ENCODE measurements at regions not wholly inside any gene's neighbourhood (a gene's known extent, or its start where the extent isn't known, plus 50 kb on each side); places are given as distances from the start of the nearest gene placed in this dataset.

DNA sequence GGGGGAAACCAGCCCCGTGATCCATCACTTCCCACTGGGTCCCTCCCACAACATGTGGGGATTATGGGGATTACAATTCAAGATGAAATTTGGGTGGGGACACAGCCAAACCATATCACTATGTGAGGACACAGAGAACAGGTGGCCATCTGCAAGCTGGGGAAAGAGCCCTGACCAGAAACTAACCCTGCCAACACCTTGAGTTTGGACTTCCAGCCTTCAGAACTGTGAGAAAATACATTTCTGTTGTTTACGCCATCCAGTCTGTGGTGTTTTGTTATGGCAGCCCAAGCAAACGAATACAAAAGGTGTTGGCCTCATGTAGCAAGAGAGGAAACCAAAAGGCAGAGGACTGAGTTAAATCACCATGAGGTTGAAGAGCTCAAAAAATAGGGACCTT, 169.9 kb upstream of the TENM3 start:
- no peak overlapping the region for H3K9ac ChIP-seq (ENCODE audit: low read depth, low read length)
- peaks cover 9% of the 10 kb centered on the region; the same call in 1 of the 2 replicates for H3K9me3 ChIP-seq (ENCODE audit: control insufficient read depth, insufficient read depth, low read length)
- H3K4me3 ChIP-seq (ENCODE audit: low read depth, low read length), result no peak overlapping the region
- no peaks in the 10 kb centered on the region for H3K36me3 ChIP-seq (ENCODE audit: control insufficient read depth, insufficient read depth, low read length)
- H3K27ac ChIP-seq (ENCODE audit: low read depth, low read length), result no peak overlapping the region
- H3K27me3 ChIP-seq (ENCODE audit: control insufficient read depth, insufficient read depth, low read length), result no peaks in the 10 kb centered on the region
- H3K4me1 ChIP-seq (ENCODE audit: control insufficient read depth, insufficient read depth, low read length), result peaks cover 10% of the 10 kb centered on the region

DNA sequence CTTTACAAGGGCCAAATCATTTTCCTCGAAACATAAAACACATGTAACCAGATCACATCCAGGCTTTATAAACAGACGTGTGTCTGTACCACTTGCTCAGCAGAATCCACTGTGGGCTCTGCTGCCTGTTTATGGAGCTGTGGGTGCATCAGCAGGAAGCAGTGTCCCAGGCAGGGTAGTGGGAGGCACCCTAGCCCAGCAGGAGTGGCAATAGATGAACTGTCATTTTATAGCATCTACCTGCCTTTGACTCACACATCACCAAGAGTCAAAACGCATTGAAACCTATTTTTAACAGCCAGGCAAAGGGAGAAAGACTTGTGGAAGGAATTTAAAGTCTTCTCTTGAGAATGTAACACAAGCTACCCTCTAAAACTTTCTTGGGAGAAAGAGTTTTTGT, 169.1 kb upstream of the TENM3 start:
- no peaks in the 10 kb centered on the region for H3K27me3 ChIP-seq (ENCODE audit: control insufficient read depth, insufficient read depth, low read length)
- no peaks in the 10 kb centered on the region for H3K36me3 ChIP-seq (ENCODE audit: control insufficient read depth, insufficient read depth, low read length)
- no peak overlapping the region for H3K4me3 ChIP-seq (ENCODE audit: low read depth, low read length)
- peaks cover 9% of the 10 kb centered on the region; the same call in 1 of the 2 replicates for H3K4me1 ChIP-seq (ENCODE audit: control insufficient read depth, insufficient read depth, low read length)
- H3K27ac ChIP-seq (ENCODE audit: low read depth, low read length), result no peak overlapping the region
- no peak overlapping the region for H3K9ac ChIP-seq (ENCODE audit: low read depth, low read length)
- peaks cover 9% of the 10 kb centered on the region; the same call in 1 of the 2 replicates for H3K9me3 ChIP-seq (ENCODE audit: control insufficient read depth, insufficient read depth, low read length)

DNA sequence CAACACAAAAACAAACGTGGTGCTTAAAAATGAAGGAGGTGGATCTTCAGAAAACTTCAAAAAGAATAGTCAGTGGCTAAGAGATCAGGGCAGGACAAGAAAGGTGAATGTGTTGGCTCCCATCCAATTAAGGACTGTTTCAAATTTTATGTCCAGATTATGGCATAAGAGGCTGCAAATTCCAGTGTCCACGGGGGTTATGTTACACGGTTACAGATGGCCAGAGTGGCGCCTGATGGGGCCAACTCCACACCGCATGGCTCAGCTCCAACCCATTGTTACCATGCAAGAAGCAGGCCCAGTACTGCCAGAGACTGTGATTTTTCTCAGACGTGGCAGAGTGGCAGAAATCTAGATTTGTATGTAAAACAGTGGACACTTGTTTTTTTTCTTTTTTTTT, 168.4 kb upstream of the TENM3 start:
- H3K4me3 ChIP-seq (ENCODE audit: low read depth, low read length), result no peak overlapping the region
- no peaks in the 10 kb centered on the region for H3K27me3 ChIP-seq (ENCODE audit: control insufficient read depth, insufficient read depth, low read length)
- H3K9ac ChIP-seq (ENCODE audit: low read depth, low read length), result no peak overlapping the region
- peaks cover 9% of the 10 kb centered on the region; the same call in 1 of the 2 replicates for H3K9me3 ChIP-seq (ENCODE audit: control insufficient read depth, insufficient read depth, low read length)
- no peak overlapping the region for H3K27ac ChIP-seq (ENCODE audit: low read depth, low read length)
- H3K36me3 ChIP-seq (ENCODE audit: control insufficient read depth, insufficient read depth, low read length), result no peaks in the 10 kb centered on the region
- peaks cover 3% of the 10 kb centered on the region; the same call in 1 of the 2 replicates for H3K4me1 ChIP-seq (ENCODE audit: control insufficient read depth, insufficient read depth, low read length)

DNA sequence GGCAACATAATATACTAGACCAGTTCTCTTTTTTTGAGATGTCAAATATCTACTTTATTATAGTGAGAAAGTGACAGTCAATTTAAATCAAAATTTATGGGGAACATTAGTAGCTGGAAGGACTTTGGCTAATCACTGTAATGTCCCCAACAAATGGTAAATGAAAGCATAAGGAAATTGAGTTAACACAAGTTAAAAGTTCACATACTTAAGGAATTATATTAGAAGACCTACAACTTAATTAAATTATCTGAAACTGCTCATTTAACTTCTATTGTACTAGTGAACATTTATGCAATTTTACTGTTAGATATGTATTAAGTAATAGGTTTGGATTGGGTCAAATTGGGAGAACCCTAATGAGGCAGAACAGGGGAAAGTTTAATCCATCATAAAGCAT, 160.3 kb upstream of the TENM3 start:
- H3K9me3 ChIP-seq (ENCODE audit: control insufficient read depth, insufficient read depth, low read length), result no peaks in the 10 kb centered on the region
- H3K9ac ChIP-seq (ENCODE audit: low read depth, low read length), result no peak overlapping the region; the same call in 1 of the 2 replicates
- H3K4me3 ChIP-seq (ENCODE audit: low read depth, low read length), result peak overlapping the region; percentile 65; the same call in 1 of the 2 replicates
- no peaks in the 10 kb centered on the region for H3K27me3 ChIP-seq (ENCODE audit: control insufficient read depth, insufficient read depth, low read length)
- peaks cover 53% of the 10 kb centered on the region for H3K4me1 ChIP-seq (ENCODE audit: control insufficient read depth, insufficient read depth, low read length)
- H3K36me3 ChIP-seq (ENCODE audit: control insufficient read depth, insufficient read depth, low read length), result no peaks in the 10 kb centered on the region
- peak overlapping the region; percentile 97 for H3K27ac ChIP-seq (ENCODE audit: low read depth, low read length)

- H3K9me3 ChIP-seq (ENCODE audit: control insufficient read depth, insufficient read depth, low read length), result no peaks in the 10 kb centered on the region
- peak overlapping the region; percentile 79; the same call in 1 of the 2 replicates for H3K9ac ChIP-seq (ENCODE audit: low read depth, low read length)
- peak overlapping the region; percentile 97 for H3K27ac ChIP-seq (ENCODE audit: low read depth, low read length)
- no peaks in the 10 kb centered on the region for H3K36me3 ChIP-seq (ENCODE audit: control insufficient read depth, insufficient read depth, low read length)
- H3K4me1 ChIP-seq (ENCODE audit: control insufficient read depth, insufficient read depth, low read length), result peaks cover 53% of the 10 kb centered on the region
- no peaks in the 10 kb centered on the region for H3K27me3 ChIP-seq (ENCODE audit: control insufficient read depth, insufficient read depth, low read length)
- H3K4me3 ChIP-seq (ENCODE audit: low read depth, low read length), result peak overlapping the region; percentile 65
These were observed 159.4 kb upstream of the TENM3 start for GRCh38 chr4:182083671-182084410.

GRCh38 chr4:182085051-182085480, 158.1 kb upstream of the TENM3 start:
- Histone ChIP-seq H3K9ac (ENCODE audit: low read depth, low read length) (peak overlapping the region; percentile 79), H3K9me3 (ENCODE audit: control insufficient read depth, insufficient read depth, low read length) (no peaks in the 10 kb centered on the region), H3K4me1 (ENCODE audit: control insufficient read depth, insufficient read depth, low read length) (peaks cover 62% of the 10 kb centered on the region), H3K27ac (ENCODE audit: low read depth, low read length) (peak overlapping the region; percentile 97), H3K27me3 (ENCODE audit: control insufficient read depth, insufficient read depth, low read length) (no peaks in the 10 kb centered on the region), H3K36me3 (ENCODE audit: control insufficient read depth, insufficient read depth, low read length) (no peaks in the 10 kb centered on the region), H3K4me3 (ENCODE audit: low read depth, low read length) (peak overlapping the region; percentile 65)

DNA sequence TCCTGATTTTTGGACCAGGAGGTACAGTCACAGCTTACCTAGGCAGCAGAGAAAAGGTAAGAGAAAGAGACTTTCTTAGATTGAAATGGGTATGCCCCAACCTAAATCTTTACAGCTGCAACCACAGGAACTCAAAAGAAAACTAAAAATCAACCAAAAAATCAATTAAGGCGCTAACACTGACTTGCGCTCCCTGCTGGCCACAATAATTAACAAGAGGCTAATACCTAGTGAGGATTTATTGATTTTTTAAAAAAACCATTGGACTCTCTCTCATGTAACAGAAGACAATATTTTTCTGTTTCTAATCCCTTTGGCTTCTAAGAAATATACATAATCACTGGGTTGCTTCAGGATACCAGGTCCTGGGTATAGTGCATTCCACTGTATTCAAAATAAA, 153.9 kb upstream of the TENM3 start:
- Histone ChIP-seq H3K27ac (ENCODE audit: low read depth, low read length) (no peak overlapping the region), H3K9me3 (ENCODE audit: control insufficient read depth, insufficient read depth, low read length) (no peaks in the 10 kb centered on the region)

GRCh38 chr4:182090186-182090585, 153.0 kb upstream of the TENM3 start:
- Histone ChIP-seq H3K4me1 (ENCODE audit: control insufficient read depth, insufficient read depth, low read length) (peaks cover 35% of the 10 kb centered on the region), H3K9ac (ENCODE audit: low read depth, low read length) (no peak overlapping the region), H3K9me3 (ENCODE audit: control insufficient read depth, insufficient read depth, low read length) (no peaks in the 10 kb centered on the region), H3K27me3 (ENCODE audit: control insufficient read depth, insufficient read depth, low read length) (no peaks in the 10 kb centered on the region), H3K4me3 (ENCODE audit: low read depth, low read length) (no peak overlapping the region), H3K36me3 (ENCODE audit: control insufficient read depth, insufficient read depth, low read length) (no peaks in the 10 kb centered on the region), H3K27ac (ENCODE audit: low read depth, low read length) (no peak overlapping the region)

More for the DNA sequence above, 153.9 kb upstream of the TENM3 start:
- Histone ChIP-seq H3K27me3 (ENCODE audit: control insufficient read depth, insufficient read depth, low read length) (no peaks in the 10 kb centered on the region), H3K4me1 (ENCODE audit: control insufficient read depth, insufficient read depth, low read length) (peaks cover 44% of the 10 kb centered on the region), H3K4me3 (ENCODE audit: low read depth, low read length) (no peak overlapping the region), H3K9ac (ENCODE audit: low read depth, low read length) (no peak overlapping the region), H3K36me3 (ENCODE audit: control insufficient read depth, insufficient read depth, low read length) (no peaks in the 10 kb centered on the region)

- Histone ChIP-seq H3K27ac (ENCODE audit: low read depth, low read length) (no peak overlapping the region), H3K36me3 (ENCODE audit: control insufficient read depth, insufficient read depth, low read length) (no peaks in the 10 kb centered on the region), H3K27me3 (ENCODE audit: control insufficient read depth, insufficient read depth, low read length) (no peaks in the 10 kb centered on the region), H3K4me3 (ENCODE audit: low read depth, low read length) (no peak overlapping the region), H3K9ac (ENCODE audit: low read depth, low read length) (no peak overlapping the region), H3K4me1 (ENCODE audit: control insufficient read depth, insufficient read depth, low read length) (peaks cover 26% of the 10 kb centered on the region), H3K9me3 (ENCODE audit: control insufficient read depth, insufficient read depth, low read length) (no peaks in the 10 kb centered on the region)
These were observed 152.1 kb upstream of the TENM3 start for GRCh38 chr4:182091128-182091527.

- H3K4me3 ChIP-seq (ENCODE audit: low read depth, low read length), result no peak overlapping the region
- H3K4me1 ChIP-seq (ENCODE audit: control insufficient read depth, insufficient read depth, low read length), result peaks cover 11% of the 10 kb centered on the region; the same call in 1 of the 2 replicates
- no peaks in the 10 kb centered on the region for H3K9me3 ChIP-seq (ENCODE audit: control insufficient read depth, insufficient read depth, low read length)
- H3K9ac ChIP-seq (ENCODE audit: low read depth, low read length), result no peak overlapping the region
- H3K27ac ChIP-seq (ENCODE audit: low read depth, low read length), result no peak overlapping the region
- H3K36me3 ChIP-seq (ENCODE audit: control insufficient read depth, insufficient read depth, low read length), result no peaks in the 10 kb centered on the region
- H3K27me3 ChIP-seq (ENCODE audit: control insufficient read depth, insufficient read depth, low read length), result no peaks in the 10 kb centered on the region
These were observed 149.8 kb upstream of the TENM3 start for GRCh38 chr4:182093431-182093831.

GRCh38 chr4:182093935-182094334, 149.3 kb upstream of the TENM3 start:
- Histone ChIP-seq H3K4me1 (ENCODE audit: control insufficient read depth, insufficient read depth, low read length) (peaks cover 11% of the 10 kb centered on the region; the same call in 1 of the 2 replicates), H3K9me3 (ENCODE audit: control insufficient read depth, insufficient read depth, low read length) (no peaks in the 10 kb centered on the region), H3K27me3 (ENCODE audit: control insufficient read depth, insufficient read depth, low read length) (no peaks in the 10 kb centered on the region), H3K36me3 (ENCODE audit: control insufficient read depth, insufficient read depth, low read length) (no peaks in the 10 kb centered on the region), H3K4me3 (ENCODE audit: low read depth, low read length) (no peak overlapping the region), H3K27ac (ENCODE audit: low read depth, low read length) (no peak overlapping the region), H3K9ac (ENCODE audit: low read depth, low read length) (no peak overlapping the region)
